Endothelial cell (in vitro differentiated cells): ENCODE measurements at regions not wholly inside any gene's neighbourhood (a gene's known extent, or its start where the extent isn't known, plus 50 kb on each side); places are given as distances from the start of the nearest gene placed in this dataset.
"Not testable (repeated sequence)": the region's sequence is repeated elsewhere in the genome, so short reads cannot be mapped to it uniquely, and the experiment has no call there.

Experiments
- DNase-seq: peaks from one replicate; pipeline ENCODE4 v3.0.0; 2021; ENCODE audit warnings: low spot score
- H3K27ac Mint-ChIP-seq: one replicate; pipeline ENCODE4 v1.8.0; 2021; ENCODE audit warnings: mixed read lengths, inconsistent platforms; ENCODE audit not compliant: unreplicated experiment
- H3K27me3 Mint-ChIP-seq: one replicate; pipeline ENCODE4 v1.8.0; 2021; ENCODE audit warnings: mild to moderate bottlenecking, moderate library complexity, mixed read lengths, inconsistent platforms; ENCODE audit not compliant: unreplicated experiment
- H3K36me3 Mint-ChIP-seq: one replicate; pipeline ENCODE4 v1.8.0; 2021; ENCODE audit warnings: mild to moderate bottlenecking, low read depth, mixed read lengths, inconsistent platforms; ENCODE audit not compliant: unreplicated experiment
- H3K4me1 Mint-ChIP-seq: one replicate; pipeline ENCODE4 v1.8.0; 2021; ENCODE audit warnings: mild to moderate bottlenecking, mixed read lengths, inconsistent platforms; ENCODE audit not compliant: unreplicated experiment
- H3K4me3 Mint-ChIP-seq: one replicate; pipeline ENCODE4 v1.8.0; 2021; ENCODE audit warnings: mild to moderate bottlenecking, mixed read lengths, inconsistent platforms; ENCODE audit not compliant: unreplicated experiment
- H3K9me3 Mint-ChIP-seq: one replicate; pipeline ENCODE4 v1.8.0; 2021; ENCODE audit warnings: mixed read lengths, inconsistent platforms; ENCODE audit not compliant: unreplicated experiment
- CTCF ChIP-seq: fragments of 200-600 bp; sonication (generic); IDR thresholded peaks from one replicate; pipeline ENCODE4 v1.5.0; 2021; ENCODE audit warnings: antibody characterized with exemption; ENCODE audit not compliant: unreplicated experiment

GRCh38 chr6:25199544-25199943 lies 79.6 kb upstream of the CARMIL1 start:
- DNase-seq, result no peak
- H3K36me3 Mint-ChIP-seq, result no peaks in the 10 kb centered on the region
- no peak for TF ChIP-seq CTCF
- no peak overlapping the region for H3K27ac Mint-ChIP-seq
- no peaks in the 10 kb centered on the region for H3K4me1 Mint-ChIP-seq
- H3K9me3 Mint-ChIP-seq, result no peaks in the 10 kb centered on the region
- no peaks in the 10 kb centered on the region for H3K27me3 Mint-ChIP-seq
- no peak overlapping the region for H3K4me3 Mint-ChIP-seq

- H3K36me3 Mint-ChIP-seq, result no peaks in the 10 kb centered on the region
- no peaks in the 10 kb centered on the region for H3K9me3 Mint-ChIP-seq
- no peak overlapping the region for H3K4me3 Mint-ChIP-seq
- no peak overlapping the region for H3K27ac Mint-ChIP-seq
- no peak for TF ChIP-seq CTCF
- DNase-seq, result no peak
- no peaks in the 10 kb centered on the region for H3K27me3 Mint-ChIP-seq
- no peaks in the 10 kb centered on the region for H3K4me1 Mint-ChIP-seq
Observed at GRCh38 chr6:25202504-25202903, 76.7 kb upstream of the CARMIL1 start.

GRCh38 chr6:25205629-25206028 lies 73.5 kb upstream of the CARMIL1 start:
- no peak overlapping the region for H3K4me3 Mint-ChIP-seq
- H3K36me3 Mint-ChIP-seq, result no peaks in the 10 kb centered on the region
- no peak for TF ChIP-seq CTCF
- H3K4me1 Mint-ChIP-seq, result no peaks in the 10 kb centered on the region
- no peaks in the 10 kb centered on the region for H3K9me3 Mint-ChIP-seq
- no peak for DNase-seq
- no peak overlapping the region for H3K27ac Mint-ChIP-seq
- H3K27me3 Mint-ChIP-seq, result no peaks in the 10 kb centered on the region

GRCh38 chr6:25207453-25208155 lies 71.6 kb upstream of the CARMIL1 start:
- H3K9me3 Mint-ChIP-seq, H3K27me3 Mint-ChIP-seq: not testable (repeated sequence)

GRCh38 chr6:25215881-25216280 lies 63.3 kb upstream of the CARMIL1 start:
- no peak overlapping the region for H3K27ac Mint-ChIP-seq

More at GRCh38 chr6:25207453-25208155, 71.6 kb upstream of the CARMIL1 start:
- not testable (repeated sequence) for H3K4me1 Mint-ChIP-seq, H3K4me3 Mint-ChIP-seq, H3K27ac Mint-ChIP-seq, H3K36me3 Mint-ChIP-seq, DNase-seq

More at GRCh38 chr6:25215881-25216280, 63.3 kb upstream of the CARMIL1 start:
- DNase-seq, result no peak
- peaks cover 3% of the 10 kb centered on the region for H3K27me3 Mint-ChIP-seq
- H3K9me3 Mint-ChIP-seq, result no peaks in the 10 kb centered on the region
- no peak for TF ChIP-seq CTCF
- H3K4me1 Mint-ChIP-seq, result peaks cover 12% of the 10 kb centered on the region
- no peaks in the 10 kb centered on the region for H3K36me3 Mint-ChIP-seq
- no peak overlapping the region for H3K4me3 Mint-ChIP-seq
